Activated CD8-positive, alpha-beta T cell treated with anti-CD3 and anti-CD28 coated beads, Interleukin-2, amount 10 ng/mL, durations not matched to agents 7 days and 5 days (primary cell): ENCODE measurements at regions not wholly inside any gene's neighbourhood (a gene's known extent, or its start where the extent isn't known, plus 50 kb on each side); places are given as distances from the start of the nearest gene placed in this dataset.

Source experiments
- ATAC-seq: fragments of 150-1000 bp; cut with Tn5 transposase; one replicate; pipeline ENCODE4 v1.10.0; 2021; ENCODE audit warnings: moderate library complexity
- CTCF ChIA-PET: fragments of 350-600 bp; sonication (Branson Sonifier 250); formaldehyde crosslinking; loops from one replicate; lab custom pipeline; 2021; ENCODE audit warnings: antibody characterized with exemption; lab: Charles Lee
- POLR2A ChIA-PET: fragments of 350-600 bp; sonication (Branson Sonifier 250); formaldehyde crosslinking; loops from one replicate; lab custom pipeline; 2021; ENCODE audit warnings: antibody characterized with exemption; lab: Charles Lee
- DNase-seq: peaks from one replicate; pipeline ENCODE4 v3.0.0-alpha.2; 2020
- H3K27ac Mint-ChIP-seq: one replicate; pipeline ENCODE4 v1.8.0; 2021; ENCODE audit warnings: mild to moderate bottlenecking, mixed read lengths
- H3K27me3 Mint-ChIP-seq: one replicate; pipeline ENCODE4 v1.8.0; 2021; ENCODE audit warnings: low read depth, mixed read lengths
- H3K36me3 Mint-ChIP-seq: one replicate; pipeline ENCODE4 v1.8.0; 2021; ENCODE audit warnings: low read depth, mixed read lengths
- H3K4me1 Mint-ChIP-seq: one replicate; pipeline ENCODE4 v1.8.0; 2021; ENCODE audit warnings: low read depth, mixed read lengths
- H3K4me3 Mint-ChIP-seq: one replicate; pipeline ENCODE4 v1.8.0; 2021; ENCODE audit warnings: mild to moderate bottlenecking, mixed read lengths
- H3K9me3 Mint-ChIP-seq: one replicate; pipeline ENCODE4 v1.8.0; 2022; ENCODE audit warnings: mixed read lengths; ENCODE audit not compliant: insufficient read depth

- DNase-seq (no peak), ATAC-seq (no peak)
- Mint-ChIP-seq H3K27ac (no peak overlapping the region), H3K9me3 (no peaks in the 10 kb centered on the region), H3K4me3 (no peak overlapping the region), H3K4me1 (peaks cover 19% of the 10 kb centered on the region), H3K27me3 (no peaks in the 10 kb centered on the region), H3K36me3 (peaks cover 6% of the 10 kb centered on the region)
- POLR2A ChIA-PET: no interaction called here
- CTCF ChIA-PET: no interaction called here
Measured at GRCh38 chr19:34305221-34306083, 51.1 kb downstream of the GARRE1 start.

- ChIA-PET POLR2A (no interaction called here), CTCF (no interaction called here)
- ATAC-seq: no peak
- no peak overlapping the region for H3K27ac Mint-ChIP-seq
- peaks cover 6% of the 10 kb centered on the region for H3K36me3 Mint-ChIP-seq
- peaks cover 21% of the 10 kb centered on the region for H3K4me1 Mint-ChIP-seq
- H3K9me3 Mint-ChIP-seq: no peaks in the 10 kb centered on the region
- H3K27me3 Mint-ChIP-seq: no peaks in the 10 kb centered on the region
- DNase-seq: no peak
- H3K4me3 Mint-ChIP-seq: no peak overlapping the region
Measured at GRCh38 chr19:34306213-34306661, 51.9 kb downstream of the GARRE1 start.

- Mint-ChIP-seq H3K27me3 (no peaks in the 10 kb centered on the region), H3K9me3 (no peaks in the 10 kb centered on the region), H3K27ac (no peak overlapping the region), H3K36me3 (peaks cover 6% of the 10 kb centered on the region), H3K4me3 (no peak overlapping the region), H3K4me1 (peaks cover 21% of the 10 kb centered on the region)
- DNase-seq (no peak), ATAC-seq (no peak)
- ChIA-PET CTCF (no interaction called here), POLR2A (no interaction called here)
Measured at GRCh38 chr19:34306824-34307223, 52.5 kb downstream of the GARRE1 start.

GRCh38 chr19:34308381-34309367 lies 54.3 kb downstream of the GARRE1 start:
- ATAC-seq: no peak
- ChIA-PET POLR2A (no interaction called here), CTCF (interaction anchor here (1.0 to 1.7 kb wide), 2 partner anchors 28 to 38 kb away, joined by 3 to 5 read pairs; no protein-coding TSS in a partner anchor)
- Mint-ChIP-seq H3K9me3 (no peaks in the 10 kb centered on the region), H3K27me3 (no peaks in the 10 kb centered on the region), H3K27ac (peak overlapping the region; percentile 6), H3K4me3 (no peak overlapping the region), H3K36me3 (peaks cover 6% of the 10 kb centered on the region), H3K4me1 (peaks cover 21% of the 10 kb centered on the region)
- peak; percentile 26 for DNase-seq

GRCh38 chr19:34309368-34310138 lies 55.2 kb downstream of the GARRE1 start:
- peaks cover 21% of the 10 kb centered on the region for H3K4me1 Mint-ChIP-seq
- CTCF ChIA-PET: interaction anchor here (1.7 kb wide), 1 partner anchor 37 kb away, joined by 5 read pairs; no protein-coding TSS in a partner anchor
- ATAC-seq: no peak

GRCh38 chr19:34310494-34310981 lies 54.5 kb upstream of the GPI start:
- ChIA-PET POLR2A (no interaction called here), CTCF (no interaction called here)
- no peak for ATAC-seq
- no peak for DNase-seq
- Mint-ChIP-seq H3K9me3 (no peaks in the 10 kb centered on the region), H3K36me3 (peaks cover 2% of the 10 kb centered on the region), H3K4me1 (peaks cover 21% of the 10 kb centered on the region), H3K4me3 (no peak overlapping the region), H3K27ac (no peak overlapping the region), H3K27me3 (no peaks in the 10 kb centered on the region)

More at GRCh38 chr19:34309368-34310138, 55.2 kb downstream of the GARRE1 start:
- H3K27ac Mint-ChIP-seq: peak overlapping the region; percentile 6
- no peak overlapping the region for H3K4me3 Mint-ChIP-seq
- POLR2A ChIA-PET: no interaction called here
- H3K36me3 Mint-ChIP-seq: peaks cover 6% of the 10 kb centered on the region
- no peaks in the 10 kb centered on the region for H3K27me3 Mint-ChIP-seq
- DNase-seq: no peak
- no peaks in the 10 kb centered on the region for H3K9me3 Mint-ChIP-seq

- Mint-ChIP-seq H3K27me3 (no peaks in the 10 kb centered on the region), H3K4me1 (peaks cover 32% of the 10 kb centered on the region), H3K27ac (no peak overlapping the region), H3K4me3 (no peak overlapping the region), H3K9me3 (no peaks in the 10 kb centered on the region), H3K36me3 (peaks cover 2% of the 10 kb centered on the region)
- DNase-seq (no peak), ATAC-seq (no peak)
- ChIA-PET POLR2A (no interaction called here), CTCF (no interaction called here)
Measured at GRCh38 chr19:34313188-34313587, 51.8 kb upstream of the GPI start.

- ChIA-PET CTCF (no interaction called here), POLR2A (no interaction called here)
- H3K9me3 Mint-ChIP-seq: no peaks in the 10 kb centered on the region
- H3K36me3 Mint-ChIP-seq: no peaks in the 10 kb centered on the region
- no peaks in the 10 kb centered on the region for H3K27me3 Mint-ChIP-seq
- no peak for DNase-seq
- H3K27ac Mint-ChIP-seq: no peak overlapping the region
- H3K4me1 Mint-ChIP-seq: peaks cover 18% of the 10 kb centered on the region
- H3K4me3 Mint-ChIP-seq: no peak overlapping the region
- ATAC-seq: no peak
Measured at GRCh38 chr19:34314437-34315313, 50.3 kb upstream of the GPI start.
